ENCODE measurements at regions not wholly inside any gene's neighbourhood (a gene's known extent, or its start where the extent isn't known, plus 50 kb on each side); places are given as distances from the start of the nearest gene placed in this dataset.

GRCh38 chrX:127011629-127012028 is 192.1 kb downstream of the PRR32 start:
- peak overlapping the region; percentile 16 for H3K4me2 ChIP-seq
- no peaks in the 10 kb centered on the region for H3K27me3 ChIP-seq (ENCODE audit: insufficient read depth, low read depth)
- H3K79me2 ChIP-seq (ENCODE audit: insufficient read depth, low read depth), result no peaks in the 10 kb centered on the region
- no peaks in the 10 kb centered on the region for H4K20me1 ChIP-seq (ENCODE audit: insufficient read depth)
- no peak overlapping the region for H3K9ac ChIP-seq
- no peak for TF ChIP-seq CTCF (conservative IDR thresholded peaks at IDR 0.05; ENCODE audit: low read depth, low read length)
- H3K27ac ChIP-seq, result no peak overlapping the region
- no peak overlapping the region for H2AFZ ChIP-seq (ENCODE audit: low read depth)
- peaks cover 8% of the 10 kb centered on the region for H3K4me1 ChIP-seq (ENCODE audit: low read depth, poor library complexity, severe bottlenecking)
- H3K36me3 ChIP-seq (ENCODE audit: insufficient read depth), result no peaks in the 10 kb centered on the region
- no peak overlapping the region for H3K4me3 ChIP-seq (IDR thresholded peaks at IDR 0.05; ENCODE audit: insufficient read depth, low read depth, low read length)

- H3K9ac ChIP-seq, result no peak overlapping the region
- no peak overlapping the region for H3K4me3 ChIP-seq (IDR thresholded peaks at IDR 0.05; ENCODE audit: insufficient read depth, low read depth, low read length)
- no peaks in the 10 kb centered on the region for H3K36me3 ChIP-seq (ENCODE audit: insufficient read depth)
- H4K20me1 ChIP-seq (ENCODE audit: insufficient read depth), result no peaks in the 10 kb centered on the region
- H3K27me3 ChIP-seq (ENCODE audit: insufficient read depth, low read depth), result no peaks in the 10 kb centered on the region
- no peaks in the 10 kb centered on the region for H3K79me2 ChIP-seq (ENCODE audit: insufficient read depth, low read depth)
- no peak overlapping the region for H3K4me2 ChIP-seq
- TF ChIP-seq CTCF (conservative IDR thresholded peaks at IDR 0.05; ENCODE audit: low read depth, low read length), result no peak
- no peak overlapping the region for H3K27ac ChIP-seq
- no peak overlapping the region for H2AFZ ChIP-seq (ENCODE audit: low read depth)
- no peaks in the 10 kb centered on the region for H3K4me1 ChIP-seq (ENCODE audit: low read depth, poor library complexity, severe bottlenecking)
Measured at GRCh38 chrX:127025013-127025412, 205.5 kb downstream of the PRR32 start.

- H3K4me3 ChIP-seq (IDR thresholded peaks at IDR 0.05; ENCODE audit: insufficient read depth, low read depth, low read length), result no peak overlapping the region
- no peaks in the 10 kb centered on the region for H4K20me1 ChIP-seq (ENCODE audit: insufficient read depth)
- no peaks in the 10 kb centered on the region for H3K4me1 ChIP-seq (ENCODE audit: low read depth, poor library complexity, severe bottlenecking)
Measured at GRCh38 chrX:127030016-127030748, 210.7 kb downstream of the PRR32 start.

GRCh38 chrX:127037159-127037558 is 217.6 kb downstream of the PRR32 start:
- H3K79me2 ChIP-seq (ENCODE audit: insufficient read depth, low read depth), result no peaks in the 10 kb centered on the region
- no peaks in the 10 kb centered on the region for H4K20me1 ChIP-seq (ENCODE audit: insufficient read depth)
- TF ChIP-seq CTCF (conservative IDR thresholded peaks at IDR 0.05; ENCODE audit: low read depth, low read length), result no peak
- H2AFZ ChIP-seq (ENCODE audit: low read depth), result no peak overlapping the region
- H3K27me3 ChIP-seq (ENCODE audit: insufficient read depth, low read depth), result no peaks in the 10 kb centered on the region
- H3K4me1 ChIP-seq (ENCODE audit: low read depth, poor library complexity, severe bottlenecking), result no peaks in the 10 kb centered on the region
- H3K4me3 ChIP-seq (IDR thresholded peaks at IDR 0.05; ENCODE audit: insufficient read depth, low read depth, low read length), result no peak overlapping the region
- no peak overlapping the region for H3K27ac ChIP-seq
- H3K36me3 ChIP-seq (ENCODE audit: insufficient read depth), result no peaks in the 10 kb centered on the region
- no peak overlapping the region for H3K9ac ChIP-seq
- H3K4me2 ChIP-seq, result no peak overlapping the region

More at GRCh38 chrX:127030016-127030748, 210.7 kb downstream of the PRR32 start:
- Histone ChIP-seq H3K27me3 (ENCODE audit: insufficient read depth, low read depth) (no peaks in the 10 kb centered on the region), H3K79me2 (ENCODE audit: insufficient read depth, low read depth) (no peaks in the 10 kb centered on the region), H2AFZ (ENCODE audit: low read depth) (no peak overlapping the region), H3K27ac (no peak overlapping the region), H3K9ac (no peak overlapping the region), H3K36me3 (ENCODE audit: insufficient read depth) (no peaks in the 10 kb centered on the region), H3K4me2 (no peak overlapping the region)
- TF ChIP-seq CTCF (conservative IDR thresholded peaks at IDR 0.05; ENCODE audit: low read depth, low read length), result no peak
